NCI-H748 (cell line): ENCODE measurements at regions not wholly inside any gene's neighbourhood (a gene's known extent, or its start where the extent isn't known, plus 50 kb on each side); places are given as distances from the start of the nearest gene placed in this dataset.

Experiments used
- DNase-seq: peaks from one replicate; lab custom pipeline; 2025; ENCODE audit not compliant: unreplicated experiment; lab: John Stamatoyannopoulos, UW

DNA sequence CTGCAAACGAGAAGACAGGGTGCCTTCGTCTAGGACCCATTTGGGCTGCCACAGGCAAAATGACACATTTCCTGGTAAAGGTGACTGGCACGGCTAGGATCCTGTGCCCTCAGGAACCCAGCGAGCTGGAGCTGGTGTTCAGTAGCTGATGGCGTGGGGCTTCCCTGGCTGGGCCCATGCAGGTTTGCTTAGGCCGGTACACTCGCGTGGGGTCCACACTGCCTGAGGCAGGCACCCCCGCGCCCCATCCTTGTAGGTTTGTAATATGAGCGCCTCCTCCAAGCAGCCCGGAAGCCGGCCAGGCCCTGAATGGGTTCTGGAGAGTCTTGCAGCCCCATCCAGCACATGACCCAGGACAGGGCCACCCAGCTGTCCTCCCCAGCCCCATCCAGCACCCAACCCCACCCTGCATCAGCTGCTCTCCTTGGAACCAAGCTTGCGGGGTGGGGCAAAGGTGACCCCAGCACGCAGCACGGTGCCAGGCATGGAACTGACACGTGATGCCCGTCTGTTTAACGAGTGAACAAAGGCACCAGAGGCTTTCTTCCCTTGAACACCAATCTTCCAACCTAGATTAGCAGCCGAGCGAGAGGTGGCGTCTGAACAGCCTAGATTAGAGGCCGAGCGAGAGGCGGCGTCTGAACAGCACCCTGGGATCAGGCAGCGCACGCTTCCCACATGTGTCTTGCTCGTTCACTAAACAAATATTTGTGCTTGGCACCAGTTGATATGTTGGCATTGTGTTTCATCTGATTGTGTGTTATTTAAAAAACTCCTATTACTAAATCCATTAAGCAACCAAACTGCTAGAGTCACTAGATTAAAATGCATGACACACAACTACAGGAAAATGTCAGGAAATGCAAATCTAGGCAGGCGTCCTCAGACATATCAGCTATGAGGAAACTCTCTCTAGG, 112.1 kb downstream of the DLL1 start:
- peak; percentile 98 for DNase-seq

DNA sequence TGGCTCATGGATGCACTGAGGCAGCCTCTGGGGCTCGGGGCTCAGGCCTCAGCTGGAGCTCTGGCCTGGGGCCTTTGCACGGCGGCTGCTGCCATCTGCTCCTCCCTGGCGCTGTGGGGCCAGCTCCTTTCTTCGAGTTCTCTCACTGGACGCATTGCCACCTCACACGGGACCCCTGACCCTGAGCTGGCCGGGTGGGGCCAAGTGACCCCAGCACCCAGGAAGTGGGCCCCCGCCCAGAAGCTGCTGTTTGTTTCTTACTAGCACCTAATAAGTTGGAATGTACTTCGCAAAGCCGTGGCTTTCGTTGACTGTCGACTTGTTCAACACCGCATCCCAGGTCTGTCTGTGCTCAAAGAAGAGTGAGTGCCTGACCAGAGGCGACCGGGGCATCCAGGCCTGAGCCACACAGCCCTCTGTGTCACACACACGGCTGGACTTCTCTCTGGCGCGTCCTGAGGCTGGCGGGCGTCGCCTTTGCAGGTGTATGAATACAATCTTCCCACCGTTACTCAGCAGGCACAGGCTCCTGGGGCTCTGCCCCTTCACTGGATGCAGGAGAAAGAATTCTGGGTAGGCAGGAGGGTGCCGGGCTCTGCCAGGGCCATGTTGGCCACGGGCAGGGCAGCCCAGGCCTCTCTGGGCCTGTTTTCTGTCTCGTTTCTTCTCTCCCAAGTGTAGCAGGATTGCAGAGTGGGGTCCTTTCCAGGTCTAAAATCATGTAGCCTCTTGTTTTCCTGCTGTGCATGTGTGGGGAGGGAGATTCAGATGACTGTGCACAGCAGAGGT, 112.9 kb downstream of the DLL1 start:
- DNase-seq = peak; percentile 82

DNA sequence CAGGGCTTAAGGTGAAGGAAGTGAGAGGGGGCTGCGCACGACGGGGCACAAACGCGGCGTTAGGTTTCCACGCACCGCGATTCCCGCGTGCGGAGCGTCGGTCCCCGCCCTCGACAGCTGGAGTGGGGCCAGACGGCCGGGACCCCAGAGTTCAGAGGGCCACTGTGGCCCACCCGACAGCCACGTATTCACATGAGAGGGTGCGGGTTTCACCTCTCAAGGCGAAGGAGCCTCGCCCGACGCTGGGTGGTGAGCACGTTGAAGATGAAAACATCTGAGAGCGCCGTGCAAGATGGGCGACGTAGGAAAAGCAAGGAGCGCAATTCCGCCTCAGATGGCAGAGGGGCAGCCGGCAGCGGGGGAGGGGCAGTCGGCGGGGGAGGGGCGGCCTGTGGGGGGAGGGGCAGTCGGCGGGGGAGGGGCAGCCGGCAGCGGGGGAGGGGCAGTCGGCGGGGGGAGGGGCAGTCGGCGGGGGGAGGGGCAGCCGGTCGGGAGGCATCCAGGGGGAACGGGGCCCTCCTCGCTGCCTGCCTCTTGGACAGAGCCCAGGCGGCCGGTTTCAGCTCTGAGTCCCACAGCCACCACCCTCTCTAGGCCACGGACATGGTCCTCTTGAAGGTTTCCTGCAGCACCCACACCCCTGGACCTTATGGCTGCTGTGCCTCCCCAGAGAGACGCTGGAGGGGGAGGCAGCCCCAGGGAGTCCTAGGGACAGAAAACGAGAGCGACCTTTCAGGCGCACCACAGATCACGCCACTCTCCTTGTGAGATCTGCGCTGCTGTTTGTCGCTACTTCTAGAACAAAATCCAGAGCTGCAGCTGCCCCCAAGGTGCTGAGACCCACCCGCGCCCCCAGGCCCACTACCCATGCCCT, 113.7 kb downstream of the DLL1 start:
- peak; percentile 88 for DNase-seq

DNA sequence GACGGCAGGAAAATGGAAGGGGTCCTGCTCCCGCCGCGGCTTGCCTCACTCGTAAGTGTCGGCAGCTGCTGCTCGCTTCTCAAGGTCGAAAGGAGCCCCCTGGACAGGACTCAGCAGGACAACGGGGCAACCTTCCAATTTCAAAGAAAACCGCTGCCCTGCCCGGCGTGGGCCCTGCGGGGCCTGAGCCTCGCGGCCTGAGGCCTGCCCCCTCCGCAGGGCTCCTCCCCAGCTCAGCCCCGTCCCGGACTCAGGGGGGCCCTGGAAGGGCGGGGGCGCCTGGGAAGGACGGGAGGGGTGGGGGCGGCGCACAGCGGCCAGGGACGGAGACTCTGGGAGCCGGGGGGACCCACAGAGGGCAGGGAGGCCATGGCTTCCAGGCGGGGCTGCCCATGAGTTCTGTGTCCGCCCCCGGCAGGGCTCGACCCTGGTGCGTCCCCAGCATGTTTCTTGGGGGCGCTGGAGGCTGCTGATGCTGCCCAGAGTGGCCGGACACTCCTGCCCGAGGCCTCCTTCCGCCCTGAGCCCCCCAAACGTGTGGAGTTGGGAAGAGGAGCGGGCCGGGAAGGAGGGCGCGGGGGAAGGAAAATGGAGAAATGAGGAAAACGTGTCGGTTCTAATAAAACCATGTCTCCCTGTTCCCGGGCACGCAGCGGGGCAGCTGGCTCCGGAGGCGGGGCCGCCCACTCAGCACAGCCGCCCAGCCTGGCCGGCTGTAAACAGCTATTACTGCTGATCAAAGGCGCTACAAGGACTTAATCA, 114.6 kb downstream of the DLL1 start:
- DNase-seq = peak; percentile 94

DNA sequence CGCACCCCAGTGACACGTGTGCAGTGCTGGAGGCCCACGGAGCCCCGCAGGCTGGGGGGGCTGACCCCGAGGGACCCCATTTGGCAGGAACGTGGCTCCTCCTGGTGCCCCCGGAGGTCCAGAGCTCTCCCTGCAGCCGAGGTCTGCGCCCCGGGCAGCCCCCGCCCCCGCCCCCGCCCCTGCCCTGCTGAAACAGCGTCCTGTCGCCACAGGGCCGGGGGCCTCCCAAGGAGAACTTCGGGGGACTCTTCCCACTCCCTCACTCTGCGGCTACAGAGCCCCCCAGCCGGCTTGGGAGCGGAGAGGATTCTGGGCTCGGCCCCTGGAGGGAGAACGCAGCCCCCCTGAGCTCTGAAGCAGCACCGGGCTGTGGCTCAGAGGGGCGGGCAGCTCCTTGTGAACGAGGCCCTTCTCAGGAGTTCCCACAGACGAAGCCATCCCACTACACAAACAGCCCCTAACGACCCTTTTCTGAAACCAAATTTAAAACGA, 115.2 kb downstream of the DLL1 start:
- no peak for DNase-seq

DNA sequence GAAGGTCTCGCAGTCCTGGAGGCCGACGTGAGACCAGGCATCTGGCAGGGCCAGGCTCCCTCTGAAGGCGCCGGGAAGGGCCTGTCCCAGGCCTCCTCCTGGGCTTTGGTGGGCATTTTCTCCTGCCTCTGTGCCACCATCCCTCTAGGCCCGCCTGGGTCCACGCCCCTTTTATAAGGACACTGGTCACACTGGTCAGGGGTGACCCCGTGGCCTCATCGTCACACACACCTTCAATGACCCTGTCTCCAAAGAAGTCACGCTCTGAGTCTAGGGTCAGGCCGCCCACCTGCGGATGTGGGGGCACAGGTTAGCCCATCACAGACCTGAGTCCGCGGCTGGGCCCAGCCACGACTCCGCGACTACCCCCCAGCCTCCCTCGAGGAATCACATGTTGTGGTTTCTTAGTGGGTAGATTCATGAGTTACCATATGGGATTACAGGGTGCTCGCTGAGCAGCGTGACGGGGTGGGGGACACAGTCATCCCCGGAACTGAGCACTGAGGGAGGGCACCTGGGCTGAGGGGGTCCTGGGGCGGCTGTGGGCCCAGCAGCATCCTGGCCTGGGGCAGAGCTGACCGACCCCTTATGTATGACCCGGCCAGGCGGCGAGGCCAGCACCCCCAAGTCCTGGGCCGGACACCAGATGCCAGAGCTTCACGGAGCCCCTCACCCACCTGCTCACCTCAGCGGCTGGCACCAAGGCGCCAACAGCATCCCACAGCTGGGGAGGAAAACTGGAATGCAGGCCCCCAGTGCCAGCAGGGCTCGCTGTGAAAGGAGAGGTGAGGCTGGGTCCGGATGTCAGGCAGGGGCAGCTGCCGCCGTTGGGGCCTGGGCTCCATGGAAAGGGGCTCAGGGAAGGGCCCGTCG, 115.9 kb downstream of the DLL1 start:
- no peak for DNase-seq

- DNase-seq = no peak
Observed at GRCh38 chr6:170174124-170174770, 116.6 kb downstream of the DLL1 start.

DNA sequence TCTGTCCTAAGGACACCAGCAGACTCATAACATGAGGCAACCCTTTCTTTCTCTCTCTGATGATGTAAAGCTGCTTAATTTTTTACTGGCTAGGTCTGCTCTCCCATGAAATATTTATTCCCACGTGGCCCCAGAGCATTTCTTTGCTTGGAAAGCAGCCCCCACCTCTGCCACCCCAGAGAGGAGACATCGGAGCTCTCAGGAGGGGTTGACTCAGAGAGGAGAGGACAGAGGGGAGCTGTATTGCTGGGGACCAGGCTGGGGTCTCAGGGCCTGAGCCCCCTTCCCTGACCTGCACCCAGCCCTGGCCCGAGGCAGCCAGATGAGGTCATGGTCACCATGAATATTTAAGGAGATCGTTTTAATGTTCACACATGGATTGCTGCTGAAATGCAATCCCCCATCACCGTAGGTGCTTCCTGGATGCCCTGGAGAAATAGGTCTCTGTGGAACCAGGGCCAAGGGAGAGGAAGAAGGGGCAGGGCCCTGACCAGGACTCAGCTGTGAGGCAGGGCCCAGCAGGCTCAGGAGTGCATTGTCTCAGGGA, 117.5 kb downstream of the DLL1 start:
- no peak for DNase-seq

DNA sequence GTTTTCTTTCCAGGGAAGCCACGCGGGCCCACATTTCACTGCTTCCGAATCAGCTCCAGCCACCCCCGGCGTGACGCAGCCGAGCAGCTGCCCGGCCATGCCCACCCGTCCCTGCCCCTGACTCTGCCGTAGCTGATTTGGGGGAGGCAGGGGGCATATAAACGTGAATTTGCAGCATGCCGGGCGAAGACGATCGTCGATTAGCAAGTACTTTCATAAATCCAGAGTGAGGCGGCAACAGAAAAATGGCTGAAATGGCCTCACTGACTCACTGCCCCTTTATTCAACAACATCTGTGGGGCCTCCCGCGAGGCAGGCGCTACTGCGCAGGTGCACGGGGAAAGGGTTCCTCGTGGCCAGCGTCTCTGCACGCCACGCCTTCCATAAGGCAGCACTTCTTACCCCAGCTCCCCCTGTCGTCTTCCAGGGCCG, 118.0 kb downstream of the DLL1 start:
- DNase-seq = no peak

DNA sequence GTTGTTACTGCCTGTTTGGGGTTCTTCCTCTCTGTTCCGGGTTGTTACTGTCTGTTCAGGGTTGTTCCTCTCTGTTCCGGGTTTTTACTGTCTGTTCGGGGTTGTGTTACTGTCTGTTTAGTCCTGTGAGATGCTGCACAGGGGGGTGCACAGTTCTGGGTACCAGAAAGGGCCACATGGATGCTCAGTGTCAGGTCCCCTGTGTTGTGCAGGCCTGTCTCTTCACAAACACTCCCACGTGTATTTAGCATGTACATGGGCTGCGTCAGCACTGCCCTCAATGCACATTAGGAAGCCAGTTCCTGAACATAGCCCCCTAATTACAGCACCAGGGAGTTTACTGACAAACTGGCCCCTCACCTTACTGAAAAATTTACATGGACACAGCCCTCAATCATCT, 118.5 kb downstream of the DLL1 start:
- no peak for DNase-seq

DNA sequence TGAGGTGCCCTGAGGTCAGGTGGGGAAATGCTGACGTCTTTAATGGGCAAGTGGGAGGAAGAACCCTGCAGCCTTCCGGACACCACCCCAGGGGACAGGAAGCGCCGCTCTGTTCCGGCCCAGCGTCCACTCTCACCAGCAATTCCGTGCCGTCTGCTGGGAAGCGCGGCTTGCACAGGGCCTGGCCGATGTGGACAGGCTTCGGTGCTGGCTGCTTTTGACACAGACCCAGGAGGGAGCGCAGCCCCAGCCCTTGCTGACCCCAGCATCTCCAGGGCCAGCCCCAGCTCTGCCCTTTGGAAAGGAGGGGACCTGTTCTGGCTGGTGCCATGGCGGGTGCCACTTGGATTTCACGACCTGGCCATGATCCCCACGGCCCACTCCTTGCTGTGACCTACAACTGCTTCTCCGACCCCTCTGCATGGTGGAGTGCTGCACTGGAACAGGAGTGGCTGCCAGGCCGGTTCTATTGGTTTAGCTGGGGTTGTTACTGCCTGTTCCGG, 123.2 kb downstream of the DLL1 start:
- no peak for DNase-seq

DNA sequence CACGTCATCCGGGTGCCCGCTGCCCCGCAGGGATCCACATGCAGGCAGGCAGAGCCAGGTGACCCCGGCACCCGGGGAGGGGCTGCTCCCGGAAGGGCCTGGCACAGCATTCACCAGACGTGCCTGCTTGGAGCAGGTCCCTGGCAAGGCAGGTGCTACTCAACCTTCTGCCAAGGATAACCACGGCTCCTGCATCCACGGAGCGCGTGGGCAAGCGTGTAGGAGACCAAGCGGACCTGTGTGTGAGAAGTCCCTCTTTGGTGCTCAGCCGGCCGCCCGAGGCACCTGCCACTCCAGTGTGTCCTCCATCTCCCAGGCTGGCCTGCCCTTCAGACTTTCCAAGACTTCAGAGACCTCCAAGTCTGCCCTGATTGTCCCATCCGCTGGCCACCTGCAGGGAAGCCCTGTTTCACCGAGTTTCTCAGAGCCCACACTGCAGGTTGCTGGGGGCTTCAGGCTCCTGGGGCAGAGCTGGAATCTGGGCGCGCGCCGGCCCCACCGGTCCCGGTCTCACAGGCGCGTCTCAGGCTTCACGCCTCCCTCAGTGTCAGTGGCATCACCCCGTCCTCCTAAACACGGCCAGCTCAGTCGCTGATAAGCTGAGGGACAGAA, 124.3 kb downstream of the DLL1 start:
- no peak for DNase-seq

GRCh38 chr6:170165471-170166117, 125.3 kb downstream of the DLL1 start:
- DNase-seq = no peak

DNA sequence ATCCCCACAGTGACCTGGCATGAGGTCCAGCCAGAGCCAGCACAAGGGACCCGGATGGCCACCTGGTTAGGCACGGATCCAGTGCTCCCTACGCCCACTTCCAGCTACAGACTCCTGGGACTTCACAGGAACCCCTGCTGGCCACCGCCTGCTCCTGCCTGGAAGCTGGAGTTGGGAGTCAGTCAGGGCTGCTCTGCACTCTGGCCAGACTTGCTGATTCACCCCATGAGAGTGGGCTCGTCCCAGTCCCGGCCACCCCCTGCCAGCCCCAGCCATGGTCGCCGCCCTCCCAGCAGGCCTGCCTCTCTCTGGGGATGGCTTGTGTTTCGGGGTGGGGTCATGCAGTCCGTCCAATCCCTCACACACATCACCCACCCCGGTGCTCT, 125.8 kb downstream of the DLL1 start:
- DNase-seq = no peak

GRCh38 chr6:170164271-170164900, 126.5 kb downstream of the DLL1 start:
- DNase-seq = no peak

DNA sequence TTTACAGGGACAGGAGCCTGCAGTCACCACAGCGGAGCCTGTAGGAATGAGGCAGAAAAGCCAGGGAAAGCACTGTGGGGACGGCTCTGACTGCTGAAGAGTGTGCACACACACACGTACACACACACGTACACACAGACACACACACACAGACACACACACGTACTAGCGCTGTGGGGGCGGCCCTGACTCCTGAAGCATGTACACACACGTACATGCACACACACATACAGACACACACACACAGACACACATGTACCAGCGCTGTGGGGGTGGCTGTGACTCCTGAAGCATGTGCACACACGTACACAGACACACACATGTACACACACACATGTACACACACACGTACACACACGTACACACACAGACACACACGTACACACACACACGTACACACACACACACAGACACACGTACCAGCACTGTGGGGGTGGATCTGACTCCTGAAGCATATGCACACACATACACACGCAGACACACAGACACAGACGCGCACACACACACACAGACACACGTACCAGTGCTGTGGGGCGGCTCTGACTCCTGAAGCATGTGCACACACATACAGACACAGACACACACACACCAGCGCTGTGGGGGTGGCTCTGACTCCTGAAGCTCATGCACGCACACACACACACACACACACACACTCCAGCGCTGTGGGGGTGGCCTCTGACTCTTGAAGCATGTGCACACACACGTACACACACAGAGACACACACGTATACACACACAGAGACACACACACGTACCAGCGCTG, 127.3 kb downstream of the DLL1 start:
- DNase-seq = no peak
